Suprapubic skin (tissue), 4 donors: ENCODE measurements at regions not wholly inside any gene's neighbourhood (a gene's known extent, or its start where the extent isn't known, plus 50 kb on each side); places are given as distances from the start of the nearest gene placed in this dataset.

Experiments
- DNase-seq, 2 donors: peaks; one replicate each; pipeline ENCODE4 v3.0.0-alpha.2; 2019; ENCODE audit warnings: low spot score in 2 of 2
- H3K27ac ChIP-seq: fragments of 200-600 bp; sonication (generic); one replicate; pipeline ENCODE4 v1.5.1; 2019
- H3K27me3 ChIP-seq: fragments of 200-600 bp; sonication (generic); one replicate; pipeline ENCODE4 v1.5.1; 2019
- H3K36me3 ChIP-seq: fragments of 200-600 bp; sonication (generic); one replicate; pipeline ENCODE4 v1.5.1; 2019
- H3K4me1 ChIP-seq: fragments of 200-600 bp; sonication (generic); one replicate; pipeline ENCODE4 v1.5.1; 2019
- H3K4me3 ChIP-seq: fragments of 200-600 bp; sonication (generic); one replicate; pipeline ENCODE4 v1.5.1; 2019; ENCODE audit warnings: mild to moderate bottlenecking
- H3K9me3 ChIP-seq: fragments of 200-600 bp; sonication (generic); one replicate; pipeline ENCODE4 v1.5.1; 2019
- CTCF ChIP-seq, 2 donors: fragments of 200-600 bp in 1 of 2; fragments of 450-650 bp in 1 of 2; sonication (generic) in 1 of 2; IDR thresholded peaks; one replicate each; pipeline ENCODE4 v1.5.1; 2016 to 2019; ENCODE audit warnings: antibody characterized with exemption in 2 of 2, mild to moderate bottlenecking in 1 of 2, moderate library complexity in 1 of 2
- EP300 ChIP-seq: sonication (generic); formaldehyde crosslinking; IDR thresholded peaks from one replicate; pipeline ENCODE4 v1.6.1; 2017; ENCODE audit warnings: antibody characterized with exemption
- POLR2A ChIP-seq, 2 donors: fragments of 450-650 bp; IDR thresholded peaks; one replicate each; pipeline ENCODE4 v1.6.1; 2017; ENCODE audit warnings: antibody characterized with exemption in 2 of 2, mild to moderate bottlenecking in 2 of 2, moderate library complexity in 2 of 2
- POLR2AphosphoS5 ChIP-seq, 3 donors: sonication (generic); formaldehyde crosslinking; IDR thresholded peaks; one replicate each; pipeline ENCODE4 v1.6.1; 2017; ENCODE audit warnings: antibody characterized with exemption in 3 of 3
- WGBS: methylation state at CpG from one replicate; pipeline ENCODE4 v1.1.5; 2018; 5-methylcytosine and 5-hydroxymethylcytosine counted together

- H3K27ac ChIP-seq = no peak overlapping the region
- no peaks in the 10 kb centered on the region for H3K9me3 ChIP-seq
- no peak overlapping the region for H3K4me3 ChIP-seq
- no peak for DNase-seq
- TF ChIP-seq POLR2A (IDR thresholded peaks at IDR 0.05) (no peak), EP300 (no peak), CTCF (IDR thresholded peaks at IDR 0.05) (no peak), POLR2AphosphoS5 (IDR thresholded peaks at IDR 0.05) (no peak)
- no peaks in the 10 kb centered on the region for H3K36me3 ChIP-seq
- WGBS = 60% methylated on average over 2 of the region's 2 CpGs
- H3K4me1 ChIP-seq = no peaks in the 10 kb centered on the region
- H3K27me3 ChIP-seq = no peaks in the 10 kb centered on the region
Measured at GRCh38 chr10:62651341-62651740, 153.2 kb upstream of the ADO start.

- WGBS = 48% methylated on average over 2 of the region's 2 CpGs
- H3K9me3 ChIP-seq = no peaks in the 10 kb centered on the region
- no peak for TF ChIP-seq EP300
- no peak for TF ChIP-seq POLR2AphosphoS5 (IDR thresholded peaks at IDR 0.05)
- no peak for TF ChIP-seq CTCF (IDR thresholded peaks at IDR 0.05)
- no peaks in the 10 kb centered on the region for H3K36me3 ChIP-seq
- H3K27me3 ChIP-seq = no peaks in the 10 kb centered on the region
- no peak overlapping the region for H3K4me3 ChIP-seq
- H3K4me1 ChIP-seq = no peaks in the 10 kb centered on the region
- no peak overlapping the region for H3K27ac ChIP-seq
- no peak for DNase-seq
Measured at GRCh38 chr10:62652114-62652513, 152.4 kb upstream of the ADO start.

- no peak overlapping the region for H3K27ac ChIP-seq
- TF ChIP-seq POLR2A (IDR thresholded peaks at IDR 0.05) = no peak
- TF ChIP-seq POLR2AphosphoS5 (IDR thresholded peaks at IDR 0.05) = no peak
- TF ChIP-seq CTCF (IDR thresholded peaks at IDR 0.05) = no peak
- no peak for TF ChIP-seq EP300
- H3K27me3 ChIP-seq = no peaks in the 10 kb centered on the region
- no peaks in the 10 kb centered on the region for H3K4me1 ChIP-seq
- DNase-seq = no peak
- no peaks in the 10 kb centered on the region for H3K9me3 ChIP-seq
- H3K4me3 ChIP-seq = no peak overlapping the region
- no peaks in the 10 kb centered on the region for H3K36me3 ChIP-seq
Measured at GRCh38 chr10:62652564-62652963, 152.0 kb upstream of the ADO start.

- no peaks in the 10 kb centered on the region for H3K9me3 ChIP-seq
- TF ChIP-seq POLR2AphosphoS5 (IDR thresholded peaks at IDR 0.05) (no peak), EP300 (no peak), CTCF (IDR thresholded peaks at IDR 0.05) (no peak), POLR2A (IDR thresholded peaks at IDR 0.05) (no peak)
- WGBS = 90% methylated on average over 6 of the region's 6 CpGs
Measured at GRCh38 chr10:62653254-62653653, 151.3 kb upstream of the ADO start.

GRCh38 chr10:62654966-62655336 lies 149.6 kb upstream of the ADO start:
- H3K9me3 ChIP-seq = no peaks in the 10 kb centered on the region
- no peaks in the 10 kb centered on the region for H3K4me1 ChIP-seq
- 97% methylated on average over 1 of the region's 1 CpG for WGBS
- H3K27ac ChIP-seq = no peak overlapping the region
- H3K4me3 ChIP-seq = no peak overlapping the region
- no peak for DNase-seq
- H3K27me3 ChIP-seq = no peaks in the 10 kb centered on the region
- no peaks in the 10 kb centered on the region for H3K36me3 ChIP-seq
- TF ChIP-seq POLR2A (IDR thresholded peaks at IDR 0.05) (no peak), POLR2AphosphoS5 (IDR thresholded peaks at IDR 0.05) (no peak), EP300 (no peak)

More at GRCh38 chr10:62653254-62653653, 151.3 kb upstream of the ADO start:
- Histone ChIP-seq H3K4me1 (no peaks in the 10 kb centered on the region), H3K4me3 (no peak overlapping the region), H3K36me3 (no peaks in the 10 kb centered on the region), H3K27me3 (no peaks in the 10 kb centered on the region), H3K27ac (no peak overlapping the region)
- no peak for DNase-seq

GRCh38 chr10:62655337-62655994 lies 149.1 kb upstream of the ADO start:
- Histone ChIP-seq H3K27ac (no peak overlapping the region), H3K36me3 (no peaks in the 10 kb centered on the region), H3K27me3 (no peaks in the 10 kb centered on the region), H3K4me3 (no peak overlapping the region), H3K9me3 (no peaks in the 10 kb centered on the region), H3K4me1 (no peaks in the 10 kb centered on the region)
- TF ChIP-seq EP300 (no peak), POLR2AphosphoS5 (IDR thresholded peaks at IDR 0.05) (no peak), POLR2A (IDR thresholded peaks at IDR 0.05) (no peak), CTCF (IDR thresholded peaks at IDR 0.05) (no peak)
- no peak for DNase-seq
- 94% methylated on average over 6 of the region's 6 CpGs for WGBS
